Activated T-cell treated with anti-CD3 and anti-CD28 coated beads for 48 hours (primary cell): ENCODE measurements at regions not wholly inside any gene's neighbourhood (a gene's known extent, or its start where the extent isn't known, plus 50 kb on each side); places are given as distances from the start of the nearest gene placed in this dataset.
"Not testable (repeated sequence)": the region's sequence is repeated elsewhere in the genome, so short reads cannot be mapped to it uniquely, and the experiment has no call there.

Source experiments
- DNase-seq: peaks from one replicate; pipeline ENCODE4 v3.0.0-alpha.2; 2020; ENCODE audit warnings: low read depth

DNA sequence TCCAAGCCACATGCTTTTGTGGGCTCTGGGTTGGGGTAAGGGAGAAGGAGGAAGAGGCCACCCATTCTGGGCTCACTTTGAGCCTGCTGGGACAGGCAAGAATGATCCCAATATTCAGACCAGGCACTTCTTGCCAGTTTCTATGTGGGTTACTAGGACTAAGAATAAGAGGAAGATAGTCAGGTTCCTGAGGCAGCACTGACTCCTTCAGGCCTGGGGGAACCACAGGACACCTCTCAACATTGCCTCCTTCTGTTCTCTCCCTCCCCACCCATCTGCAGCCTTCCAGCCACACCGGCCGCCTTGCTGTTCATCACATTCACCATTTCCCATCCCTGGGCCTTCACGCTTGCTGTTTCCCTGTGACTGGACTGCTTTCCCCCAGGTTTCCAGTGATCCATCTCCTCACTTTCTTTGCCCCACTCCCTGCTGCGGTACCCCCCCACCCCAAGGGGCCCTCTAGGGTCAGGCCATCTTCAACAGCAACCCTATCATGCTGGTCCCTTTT, 69.2 kb upstream of the SIRPA start:
- DNase-seq: no peak

DNA sequence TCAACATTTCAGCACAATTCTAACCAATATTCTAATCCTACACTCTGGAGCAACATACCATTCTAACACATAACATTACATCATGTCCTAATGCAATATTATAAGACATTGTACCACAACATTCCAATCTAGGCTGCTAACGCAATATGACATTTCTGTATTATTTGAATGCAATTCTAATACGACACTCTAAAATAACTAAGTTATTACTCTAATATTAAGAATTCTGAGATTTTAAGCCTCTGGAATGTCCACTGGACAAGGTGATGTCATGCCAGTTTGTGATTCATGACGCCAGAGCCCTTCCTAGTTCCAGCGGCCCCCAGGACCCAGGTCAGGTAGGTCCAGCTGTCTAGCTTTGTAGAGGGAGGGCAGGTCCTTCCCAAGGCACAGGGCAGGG, 69.7 kb upstream of the SIRPA start:
- no peak for DNase-seq

DNA sequence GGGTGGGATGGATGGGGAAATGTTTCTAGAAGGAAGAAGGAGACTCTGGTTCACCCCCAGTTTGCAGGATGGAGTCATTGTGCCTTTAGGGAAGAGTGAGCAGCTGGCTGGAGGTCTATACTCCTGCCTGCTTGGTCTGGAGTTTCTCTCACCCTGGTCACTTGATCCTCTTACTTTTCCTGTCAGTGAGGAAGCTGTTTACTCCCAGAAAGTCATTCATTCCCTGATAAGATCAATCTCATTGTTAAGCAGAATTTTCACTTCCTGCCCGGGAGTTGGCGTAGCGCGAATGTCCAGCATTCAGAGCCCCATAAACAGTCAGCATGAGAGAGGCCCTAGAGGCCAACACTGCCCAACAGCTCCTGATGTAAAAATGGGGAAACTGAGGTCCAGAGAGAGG, 70.4 kb upstream of the SIRPA start:
- no peak for DNase-seq

DNA sequence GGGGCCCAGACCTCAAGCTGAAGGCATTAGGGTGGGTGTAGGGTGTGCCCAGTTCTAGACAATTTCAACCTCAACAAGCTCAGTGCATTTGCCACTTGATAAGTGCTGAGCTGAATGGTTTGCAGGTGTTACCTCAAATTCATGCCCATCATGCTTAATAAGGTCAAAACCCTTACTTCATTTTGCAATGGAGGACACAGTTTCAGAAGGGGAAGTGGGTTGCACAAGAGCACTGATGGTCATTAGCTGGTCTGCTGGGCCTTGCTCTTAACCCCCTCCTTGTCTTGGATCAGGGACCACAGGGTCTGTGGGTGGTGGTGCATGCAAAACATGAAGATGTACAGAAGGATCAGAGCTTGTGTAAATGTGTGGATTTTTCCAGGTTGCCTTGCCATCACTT, 71.0 kb upstream of the SIRPA start:
- DNase-seq: no peak

DNA sequence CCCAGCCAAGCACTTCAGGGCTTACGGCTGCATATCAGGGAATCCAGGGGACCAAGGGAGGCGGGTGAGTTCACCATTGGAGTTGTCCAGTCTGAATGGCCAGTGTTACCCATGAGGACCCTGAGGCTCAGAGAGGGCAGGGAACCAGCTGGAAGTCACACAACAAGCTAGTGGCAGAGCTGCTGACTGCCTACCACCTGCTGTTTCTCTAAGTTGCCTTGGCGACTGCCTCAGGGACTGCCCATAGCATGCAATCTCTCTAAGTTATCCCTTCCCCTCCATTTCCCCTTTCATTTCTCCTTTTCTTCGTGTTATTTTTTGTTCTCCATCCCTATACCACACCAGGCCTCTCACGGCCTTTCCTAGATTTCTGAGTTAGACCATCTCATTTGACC, 71.8 kb upstream of the SIRPA start:
- DNase-seq: no peak

DNA sequence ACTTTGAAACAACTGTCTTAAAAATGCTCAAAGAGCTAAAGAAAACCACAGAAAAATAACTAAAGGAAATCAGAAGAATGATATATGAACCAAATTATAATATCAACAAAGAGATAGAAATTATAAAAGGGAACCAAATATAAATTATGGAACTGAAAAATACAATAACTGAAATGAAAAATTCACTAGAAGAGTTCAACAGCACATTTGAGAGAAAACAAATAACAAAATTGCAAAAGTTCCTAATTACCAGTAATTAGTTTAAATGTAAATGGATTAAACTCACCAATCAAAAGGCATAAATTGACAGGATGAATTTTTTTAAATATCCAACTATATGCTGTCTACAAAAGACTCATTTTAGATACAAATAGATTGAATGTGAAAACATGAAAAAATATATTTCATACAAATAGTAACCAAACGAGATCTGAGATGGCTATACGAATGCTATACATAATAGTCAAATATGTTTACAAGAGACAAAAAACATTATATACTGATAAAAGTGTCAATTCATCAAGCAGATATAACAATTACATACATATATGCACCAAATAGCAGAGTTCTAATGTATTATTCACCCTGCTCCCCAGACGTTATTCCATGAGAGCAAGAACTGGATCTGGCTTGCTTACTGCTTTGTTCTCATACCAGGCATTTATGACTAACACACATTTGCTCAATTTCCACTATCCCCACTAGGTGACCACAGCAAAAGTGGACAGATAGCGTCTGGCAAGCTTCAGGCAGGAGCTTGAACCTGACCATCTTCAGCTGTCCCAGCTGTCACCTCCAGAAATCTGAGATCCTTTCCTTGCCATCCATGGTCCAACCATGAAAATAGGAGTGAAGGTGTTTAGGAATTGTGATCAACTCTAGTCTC, 72.4 kb upstream of the SIRPA start:
- no peak for DNase-seq

DNA sequence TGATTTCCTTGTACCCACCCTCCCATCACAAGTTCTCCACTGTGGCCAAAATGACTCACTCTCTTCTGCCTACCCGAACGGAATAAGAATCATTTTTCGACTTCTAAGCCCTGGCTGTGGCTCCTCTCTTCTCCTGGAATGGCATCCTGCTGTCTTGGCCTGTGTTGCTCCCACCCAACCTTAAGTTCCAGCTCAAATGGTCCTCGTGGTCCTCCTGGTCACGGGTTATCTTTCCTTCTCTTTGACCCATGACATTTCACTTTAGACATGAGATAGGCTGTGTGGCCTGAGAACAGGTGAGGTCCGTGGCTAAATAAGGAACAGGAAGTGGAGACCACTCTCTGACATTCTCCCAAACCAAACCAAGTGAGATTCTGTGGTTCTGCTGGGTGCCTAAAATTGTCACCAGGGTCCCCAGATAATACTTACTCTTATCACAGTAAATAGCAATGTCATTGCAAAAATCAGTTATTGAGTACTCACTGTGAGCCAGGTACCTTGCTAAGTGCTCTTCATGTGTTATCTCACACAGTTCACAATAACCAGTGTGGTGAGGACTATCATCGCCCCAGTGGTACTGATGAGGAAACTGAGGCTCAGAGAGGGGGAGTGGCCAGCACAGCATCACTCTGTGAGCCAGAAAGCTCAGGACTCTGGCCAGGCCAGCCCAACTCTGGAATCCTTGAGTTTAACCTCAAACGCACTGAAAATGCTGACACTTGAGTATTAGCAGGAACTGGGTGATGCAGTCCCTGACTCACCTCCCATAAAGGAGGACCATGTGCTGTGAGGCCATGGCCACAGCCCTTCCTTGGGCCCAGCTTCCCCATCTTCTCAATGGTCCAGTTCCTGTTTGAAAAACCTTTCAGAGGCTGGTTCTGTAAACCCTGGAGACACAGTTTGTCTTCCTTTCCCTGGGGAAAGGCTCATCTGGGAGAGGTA, 74.8 kb upstream of the SIRPA start:
- DNase-seq: no peak

DNA sequence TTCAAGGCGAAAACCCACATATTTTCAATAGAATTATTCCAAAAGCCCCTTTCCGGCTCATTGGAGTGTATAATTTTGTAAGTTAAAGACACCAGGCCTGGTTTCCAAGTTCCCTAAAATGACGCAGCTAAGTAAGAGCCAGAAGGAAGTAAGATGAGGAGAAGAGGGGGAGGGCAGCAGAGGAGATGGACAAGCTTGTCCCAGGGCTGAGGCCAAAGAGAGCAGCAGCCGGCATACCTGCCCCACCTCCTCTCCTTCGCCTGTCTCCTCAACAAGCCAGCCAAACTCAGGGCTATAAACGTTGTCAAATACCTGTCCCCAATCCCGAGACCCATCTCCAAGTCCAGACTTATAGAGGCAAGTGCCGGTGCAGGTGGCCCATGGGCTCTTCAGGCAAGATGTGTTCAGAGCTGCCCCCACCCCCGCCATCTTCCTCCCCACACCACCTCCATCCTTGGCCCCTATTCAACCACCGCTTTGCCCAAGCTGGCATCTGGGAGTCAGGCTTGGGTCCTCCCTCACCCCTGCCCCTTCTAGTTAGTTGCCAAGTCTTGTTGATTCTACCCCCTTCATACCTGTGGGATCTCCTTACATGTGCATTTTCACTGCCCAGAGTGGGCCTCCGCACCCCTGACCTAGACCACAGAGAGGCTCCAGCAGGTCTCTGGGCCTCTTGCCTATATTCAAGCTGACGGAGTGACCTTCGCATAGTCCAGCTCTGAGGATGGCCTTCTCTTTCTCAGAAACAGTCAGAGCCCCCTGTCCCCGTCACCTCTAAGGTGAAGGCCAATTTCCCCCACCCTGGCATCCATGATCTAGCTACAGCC, 75.7 kb upstream of the SIRPA start:
- DNase-seq: no peak

DNA sequence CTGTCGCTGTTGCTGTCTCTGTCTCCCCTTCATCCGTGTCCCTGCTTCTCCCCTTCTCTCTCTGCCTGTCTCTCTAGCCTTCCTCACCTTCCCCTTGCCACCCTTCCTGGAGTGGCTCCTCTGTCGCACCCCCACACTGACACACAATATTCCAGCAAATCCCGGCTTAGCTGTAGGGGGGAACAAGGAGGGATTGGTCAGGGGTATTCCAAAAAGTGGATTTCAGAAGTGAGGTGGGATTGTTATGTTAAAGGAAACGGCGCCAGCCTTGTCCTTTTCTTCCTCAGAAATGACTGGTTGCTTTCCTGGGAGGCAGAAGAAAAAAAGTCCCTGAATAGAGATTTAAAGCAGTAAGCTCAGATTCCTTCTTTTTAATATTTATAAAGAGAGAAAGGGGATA, 76.3 kb upstream of the SIRPA start:
- DNase-seq: no peak

DNA sequence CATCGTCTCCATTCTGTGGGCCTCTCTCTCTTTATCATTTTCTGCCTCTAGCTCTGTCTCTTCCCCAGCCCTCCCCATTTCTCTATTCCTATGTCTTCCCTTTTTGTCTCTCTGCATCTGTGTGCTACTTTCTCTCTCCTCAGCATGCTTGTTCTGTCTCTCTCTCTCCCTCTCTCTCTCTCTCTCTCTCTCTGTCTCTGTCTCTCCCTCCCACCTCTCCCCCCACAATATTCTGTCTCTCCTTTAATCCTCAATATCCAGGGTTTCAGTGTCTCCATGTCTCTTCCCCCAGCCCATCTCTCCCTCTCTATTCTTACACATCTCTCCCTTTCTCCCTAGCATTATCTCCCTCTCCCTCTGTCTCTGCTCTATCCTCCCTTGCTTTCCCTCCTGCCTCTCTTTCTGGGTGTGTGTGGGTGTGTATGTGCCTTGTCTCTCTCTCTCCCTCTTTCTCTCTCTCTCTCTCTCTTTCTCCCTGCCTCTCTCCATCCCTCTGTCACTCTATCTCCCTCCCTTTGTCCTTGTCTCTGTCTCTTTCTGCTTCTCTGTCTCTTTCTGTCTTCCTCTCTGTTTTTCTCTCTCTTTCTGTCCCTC, 76.9 kb upstream of the SIRPA start:
- DNase-seq: no peak

DNA sequence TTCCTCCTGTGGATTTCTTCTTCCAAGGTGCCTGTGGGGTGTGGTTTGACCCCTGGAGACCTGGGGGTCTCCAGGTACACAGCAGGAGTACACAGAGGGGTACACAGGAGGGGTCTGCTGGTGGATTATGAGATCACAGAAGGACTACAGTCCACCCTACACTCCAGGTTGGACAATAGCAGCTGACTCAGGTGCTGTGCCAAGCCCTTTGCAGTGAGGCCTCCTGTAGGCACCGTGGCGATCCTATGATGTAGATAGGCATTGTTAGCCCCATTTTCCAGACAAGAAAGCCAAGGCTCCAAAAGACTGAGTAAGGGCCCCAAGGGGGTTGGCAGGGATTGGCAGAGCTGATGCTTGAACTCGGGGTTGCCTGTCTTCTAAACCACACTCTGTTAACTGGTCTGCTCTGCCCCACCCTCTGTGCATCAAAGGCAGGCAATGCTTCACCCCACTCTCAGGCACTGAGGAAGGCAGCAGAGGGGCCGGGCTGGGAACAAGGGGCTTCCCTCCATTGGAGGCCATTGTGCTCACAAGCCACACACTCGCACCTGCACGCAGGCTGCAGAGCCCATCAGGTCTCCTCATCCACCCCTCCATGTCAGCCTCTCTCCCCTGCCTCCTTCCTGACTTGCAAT, 77.5 kb upstream of the SIRPA start:
- DNase-seq: no peak

DNA sequence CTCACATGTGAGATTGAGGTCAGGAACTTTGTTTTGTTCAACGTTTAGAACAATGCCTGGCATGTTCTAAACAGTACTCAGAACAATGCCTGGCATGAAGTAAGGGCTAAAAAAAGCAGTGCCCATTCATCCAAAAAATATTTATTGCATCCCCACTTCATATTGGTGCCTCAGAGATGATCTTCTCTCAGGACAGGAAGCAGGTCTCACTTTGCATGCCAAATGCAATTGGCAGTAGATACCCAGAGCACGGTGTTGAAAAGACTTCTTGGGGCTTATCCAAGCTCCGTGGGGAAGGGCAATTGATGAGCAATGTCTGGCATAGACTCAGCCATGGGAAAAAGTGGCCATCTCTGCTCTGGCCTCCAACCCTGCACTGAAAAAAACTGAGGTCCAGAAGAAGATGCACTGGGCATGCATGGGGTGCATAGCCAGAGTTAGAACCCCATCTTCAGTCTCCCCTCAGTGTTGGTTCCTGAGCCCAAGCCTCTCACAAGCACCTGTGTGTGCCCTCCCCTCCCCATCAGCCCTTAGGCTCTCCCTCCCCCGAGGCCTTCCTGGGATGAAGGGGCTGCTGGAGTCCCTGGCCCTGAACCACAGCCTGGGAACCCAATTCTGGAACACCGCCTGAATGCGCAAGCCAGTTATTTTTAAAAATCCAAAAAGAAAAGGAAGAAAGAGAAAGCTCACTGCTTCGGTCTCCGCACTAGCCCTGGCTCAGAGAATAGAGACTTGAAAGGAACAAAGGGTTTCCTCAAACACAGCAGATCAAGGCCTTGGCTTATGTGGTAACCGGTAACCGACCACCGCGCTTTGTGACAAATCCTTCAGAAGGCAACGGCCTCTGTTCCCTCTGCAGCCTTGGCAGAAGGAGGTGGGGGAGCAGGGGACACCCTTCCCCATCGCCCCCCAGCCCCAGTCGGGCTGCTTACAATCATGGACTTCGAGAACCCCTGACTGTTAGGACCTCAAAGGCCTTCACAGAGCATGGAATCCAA, 78.5 kb upstream of the SIRPA start:
- DNase-seq: no peak

DNA sequence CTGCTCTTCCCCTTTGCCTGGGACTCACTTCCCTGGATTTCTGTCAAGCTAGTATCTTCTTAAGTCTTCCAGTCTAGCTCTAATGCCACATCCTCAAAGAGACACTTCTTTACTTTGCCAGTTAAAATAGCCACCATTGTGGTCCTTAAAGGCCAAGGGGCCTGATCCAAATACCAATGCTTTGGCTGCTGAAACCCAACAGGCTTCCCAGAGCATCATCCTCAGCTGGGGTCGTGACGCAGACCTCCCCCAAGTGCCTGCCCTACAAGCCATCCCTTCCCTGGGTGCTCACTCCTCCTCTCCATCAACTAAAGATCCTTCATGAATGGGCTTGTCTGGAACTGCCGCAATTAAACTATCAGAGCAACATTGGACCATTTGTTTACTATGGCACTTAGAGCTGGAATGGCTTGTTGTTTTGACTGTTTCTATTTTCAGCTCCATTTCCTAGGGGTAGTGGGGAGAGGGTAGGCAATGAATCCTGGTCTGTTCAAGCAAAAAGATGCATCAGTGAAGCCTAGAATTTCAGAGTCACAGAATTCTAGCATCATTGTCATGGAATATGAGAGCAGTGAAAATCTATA, 79.6 kb upstream of the SIRPA start:
- DNase-seq: no peak

DNA sequence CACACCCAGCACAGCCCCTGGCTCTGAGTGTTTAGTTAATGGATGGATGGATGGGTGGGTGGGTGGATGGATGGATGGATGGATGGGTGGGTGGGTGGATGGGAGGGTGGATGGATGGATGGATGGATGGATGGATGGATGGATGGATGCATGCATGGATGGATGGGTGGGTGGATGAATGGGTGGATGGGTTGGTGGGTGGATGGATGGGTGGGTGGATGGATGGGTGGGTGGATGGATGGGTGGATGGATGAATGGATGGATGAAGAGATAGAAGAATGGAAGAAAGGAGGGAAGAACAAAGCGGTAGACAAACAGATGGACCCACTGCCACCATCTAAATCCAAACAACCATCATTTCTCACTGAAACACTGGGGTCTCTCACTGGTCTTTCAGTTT, 80.3 kb upstream of the SIRPA start:
- DNase-seq: not testable (repeated sequence)

DNA sequence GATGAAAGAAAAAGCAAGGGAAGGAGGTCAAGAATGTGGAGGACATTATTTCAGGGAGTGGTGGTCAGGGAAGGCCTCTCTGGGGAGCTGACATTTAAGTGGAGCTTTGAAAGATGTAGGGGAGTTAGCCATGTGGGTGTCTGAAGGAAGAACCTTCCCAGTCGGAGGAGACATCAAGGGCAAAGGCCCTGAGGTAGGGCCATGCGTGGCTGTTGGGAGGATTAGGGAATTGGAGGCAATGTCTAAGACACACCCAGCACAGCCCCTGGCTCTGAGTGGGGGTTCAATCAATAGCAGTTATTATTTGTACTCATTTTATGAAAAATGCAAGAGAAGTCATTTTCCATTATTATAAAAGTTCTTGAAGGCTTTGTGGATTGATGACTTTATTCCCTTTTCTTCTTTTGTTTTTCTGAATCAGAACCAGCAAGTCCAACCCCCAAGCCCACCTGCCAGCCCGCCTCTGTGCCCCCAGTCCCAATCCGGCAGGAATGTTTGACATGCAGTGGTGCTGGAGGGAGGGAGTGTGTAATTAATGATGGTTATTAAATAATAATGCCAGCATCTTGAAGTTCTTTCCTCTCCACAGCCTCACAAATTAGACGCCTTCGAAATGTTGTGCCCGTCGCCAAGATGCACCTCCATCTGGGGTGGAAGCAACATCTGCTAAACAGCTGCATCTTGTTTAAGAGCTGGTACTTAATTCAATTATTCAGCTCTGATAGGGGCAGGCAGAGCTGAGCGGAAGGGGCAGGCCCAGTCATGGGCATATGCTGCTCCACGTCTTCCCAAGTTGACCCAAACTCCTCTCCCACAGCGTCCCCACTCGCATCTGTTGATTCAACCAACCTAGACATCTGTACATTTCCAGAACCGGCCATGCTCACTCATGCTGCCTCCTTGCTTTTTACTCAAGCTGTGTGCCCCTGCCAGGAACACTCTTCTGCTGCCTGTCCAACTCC, 81.3 kb upstream of the SIRPA start:
- no peak for DNase-seq

DNA sequence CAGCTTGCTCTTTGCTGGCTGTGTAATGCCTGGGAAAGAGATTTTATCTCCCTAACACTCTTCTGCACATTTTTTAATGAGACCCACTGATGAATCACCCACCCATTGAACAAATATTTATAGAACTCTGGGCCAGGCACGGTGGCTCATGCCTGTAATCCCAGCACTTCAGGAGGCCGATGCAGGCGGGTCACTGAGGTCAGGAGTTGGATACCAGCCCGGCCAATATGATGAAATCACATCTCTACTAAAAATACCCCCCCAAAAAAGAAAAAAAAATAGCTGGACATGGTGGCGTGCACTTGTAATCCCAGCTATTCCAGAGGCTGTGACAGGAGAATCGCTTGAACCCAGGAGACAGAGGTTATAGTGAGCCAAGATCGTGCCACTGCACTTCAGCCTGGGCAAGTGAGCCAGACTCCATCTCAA, 82.1 kb upstream of the SIRPA start:
- no peak for DNase-seq

DNA sequence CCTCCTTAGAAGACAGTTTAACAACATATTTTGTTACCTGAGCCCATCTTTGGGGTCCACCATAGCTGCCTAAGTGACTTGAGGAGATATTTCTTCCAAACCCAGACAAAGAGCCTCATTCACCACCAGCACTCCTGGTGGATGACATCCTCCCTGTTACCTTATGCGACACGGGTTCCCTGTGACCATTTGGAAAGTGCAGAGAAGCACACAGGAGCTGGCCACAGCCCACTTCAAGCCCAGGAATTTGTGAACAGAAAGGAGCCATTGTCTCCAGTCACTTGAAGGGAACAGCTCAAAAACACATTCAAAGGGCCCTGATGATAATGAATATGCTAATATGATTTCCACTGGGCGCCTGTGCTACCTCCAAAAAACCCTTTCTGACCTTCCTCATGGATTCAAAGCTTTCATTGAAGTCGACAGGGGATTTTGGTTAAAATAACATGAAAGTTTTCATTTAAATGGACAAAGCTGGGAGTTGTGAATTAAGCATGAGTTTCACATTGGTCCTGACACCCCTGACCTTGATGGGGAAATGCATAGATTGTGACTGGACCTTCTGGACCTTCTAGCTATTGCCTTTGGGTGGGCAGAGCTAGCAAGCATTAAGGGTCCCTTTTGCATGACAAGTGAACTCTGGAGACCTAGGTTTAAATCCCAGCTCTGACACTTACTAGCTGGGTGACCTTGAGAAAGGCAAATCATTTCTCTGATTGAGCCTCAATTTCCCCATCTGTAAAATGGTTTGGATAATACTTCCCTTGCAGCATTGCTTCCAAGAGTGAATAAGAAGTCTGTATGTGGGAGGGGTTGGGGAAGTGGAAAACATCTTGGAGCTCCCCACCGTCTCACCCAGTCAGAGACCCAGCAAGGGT, 83.3 kb upstream of the SIRPA start:
- no peak for DNase-seq
